ENCODE measurements at regions not wholly inside any gene's neighbourhood (a gene's known extent, or its start where the extent isn't known, plus 50 kb on each side); places are given as distances from the start of the nearest gene placed in this dataset.

GRCh38 chr9:78663369-78663768 is 366.4 kb downstream of the PSAT1 start:
- no peak for DNase-seq
- H3K4me1 ChIP-seq (ENCODE audit: insufficient read depth), result no peaks in the 10 kb centered on the region
- WGBS, 3 donors, result 82 to 93% (median 91%) methylated on average over 3 of the region's 3 CpGs
- H3K27me3 ChIP-seq, result no peaks in the 10 kb centered on the region
- H3K9me3 ChIP-seq, result no peaks in the 10 kb centered on the region
- no peak overlapping the region for H3K4me3 ChIP-seq
- intact Hi-C loops (cut with DNase I), result loop anchor here in 1 of 4 donors (5.0 kb wide), 1 partner anchor 1276 kb away; no protein-coding TSS in a partner anchor
- no peaks in the 10 kb centered on the region for H3K36me3 ChIP-seq
- TF ChIP-seq CTCF (IDR thresholded peaks at IDR 0.05) (no peak), POLR2A (IDR thresholded peaks at IDR 0.05) (no peak), EP300 (IDR thresholded peaks at IDR 0.05) (no peak)
- no peak overlapping the region for H3K27ac ChIP-seq

GRCh38 chr9:78664370-78664769 is 367.4 kb downstream of the PSAT1 start:
- Histone ChIP-seq H3K27ac (no peak overlapping the region), H3K9me3 (no peaks in the 10 kb centered on the region), H3K4me1 (ENCODE audit: insufficient read depth) (no peaks in the 10 kb centered on the region), H3K36me3 (no peaks in the 10 kb centered on the region), H3K27me3 (no peaks in the 10 kb centered on the region), H3K4me3 (no peak overlapping the region)
- WGBS, 3 donors, result 92 to 96% (median 95%) methylated on average over 2 of the region's 2 CpGs
- no peak for DNase-seq
- no peak for TF ChIP-seq EP300 (IDR thresholded peaks at IDR 0.05)
- no peak for TF ChIP-seq POLR2A (IDR thresholded peaks at IDR 0.05)
- intact Hi-C loops (cut with DNase I), result loop anchor here in 1 of 4 donors (5.0 kb wide), 1 partner anchor 1277 kb away; no protein-coding TSS in a partner anchor

GRCh38 chr9:78666818-78667414 is 370.0 kb downstream of the PSAT1 start:
- H3K27me3 ChIP-seq, result no peaks in the 10 kb centered on the region
- TF ChIP-seq POLR2A (IDR thresholded peaks at IDR 0.05) (no peak), CTCF (IDR thresholded peaks at IDR 0.05) (no peak), EP300 (IDR thresholded peaks at IDR 0.05) (no peak)
- no peaks in the 10 kb centered on the region for H3K4me1 ChIP-seq (ENCODE audit: insufficient read depth)
- intact Hi-C loops (cut with DNase I), result no loop called here
- DNase-seq, result no peak
- no peaks in the 10 kb centered on the region for H3K9me3 ChIP-seq
- no peak overlapping the region for H3K27ac ChIP-seq
- H3K36me3 ChIP-seq, result no peaks in the 10 kb centered on the region
- 75 to 89% (median 88%) methylated on average over 4 of the region's 4 CpGs for WGBS, 3 donors
- H3K4me3 ChIP-seq, result no peak overlapping the region

GRCh38 chr9:78668148-78668832 is 371.4 kb downstream of the PSAT1 start:
- intact Hi-C loops (cut with DNase I), result no loop called here
- no peaks in the 10 kb centered on the region for H3K4me1 ChIP-seq (ENCODE audit: insufficient read depth)
- DNase-seq, result no peak
- H3K27ac ChIP-seq, result no peak overlapping the region
- TF ChIP-seq CTCF (IDR thresholded peaks at IDR 0.05) (no peak), POLR2A (IDR thresholded peaks at IDR 0.05) (no peak), EP300 (IDR thresholded peaks at IDR 0.05) (no peak)
- no peaks in the 10 kb centered on the region for H3K27me3 ChIP-seq
- H3K4me3 ChIP-seq, result no peak overlapping the region
- H3K36me3 ChIP-seq, result no peaks in the 10 kb centered on the region
- no peaks in the 10 kb centered on the region for H3K9me3 ChIP-seq
- 35 to 48% (median 39%) methylated on average over 4 of the region's 4 CpGs for WGBS, 3 donors

GRCh38 chr9:78669591-78669990 is 372.7 kb downstream of the PSAT1 start:
- Histone ChIP-seq H3K4me1 (ENCODE audit: insufficient read depth) (no peaks in the 10 kb centered on the region), H3K27ac (no peak overlapping the region), H3K36me3 (no peaks in the 10 kb centered on the region), H3K9me3 (no peaks in the 10 kb centered on the region), H3K4me3 (no peak overlapping the region), H3K27me3 (no peaks in the 10 kb centered on the region)
- 92 to 93% (median 92%) methylated on average over 7 of the region's 7 CpGs for WGBS, 3 donors
- intact Hi-C loops (cut with DNase I), result no loop called here
- no peak for TF ChIP-seq POLR2A (IDR thresholded peaks at IDR 0.05)
- TF ChIP-seq CTCF (IDR thresholded peaks at IDR 0.05), result no peak
- no peak for TF ChIP-seq EP300 (IDR thresholded peaks at IDR 0.05)
- DNase-seq, result no peak

Data from ovary (tissue), 7 donors.